ENCODE measurements at regions not wholly inside any gene's neighbourhood (a gene's known extent, or its start where the extent isn't known, plus 50 kb on each side); places are given as distances from the start of the nearest gene placed in this dataset.
"Not testable (repeated sequence)": the region's sequence is repeated elsewhere in the genome, so short reads cannot be mapped to it uniquely, and the experiment has no call there.

DNA sequence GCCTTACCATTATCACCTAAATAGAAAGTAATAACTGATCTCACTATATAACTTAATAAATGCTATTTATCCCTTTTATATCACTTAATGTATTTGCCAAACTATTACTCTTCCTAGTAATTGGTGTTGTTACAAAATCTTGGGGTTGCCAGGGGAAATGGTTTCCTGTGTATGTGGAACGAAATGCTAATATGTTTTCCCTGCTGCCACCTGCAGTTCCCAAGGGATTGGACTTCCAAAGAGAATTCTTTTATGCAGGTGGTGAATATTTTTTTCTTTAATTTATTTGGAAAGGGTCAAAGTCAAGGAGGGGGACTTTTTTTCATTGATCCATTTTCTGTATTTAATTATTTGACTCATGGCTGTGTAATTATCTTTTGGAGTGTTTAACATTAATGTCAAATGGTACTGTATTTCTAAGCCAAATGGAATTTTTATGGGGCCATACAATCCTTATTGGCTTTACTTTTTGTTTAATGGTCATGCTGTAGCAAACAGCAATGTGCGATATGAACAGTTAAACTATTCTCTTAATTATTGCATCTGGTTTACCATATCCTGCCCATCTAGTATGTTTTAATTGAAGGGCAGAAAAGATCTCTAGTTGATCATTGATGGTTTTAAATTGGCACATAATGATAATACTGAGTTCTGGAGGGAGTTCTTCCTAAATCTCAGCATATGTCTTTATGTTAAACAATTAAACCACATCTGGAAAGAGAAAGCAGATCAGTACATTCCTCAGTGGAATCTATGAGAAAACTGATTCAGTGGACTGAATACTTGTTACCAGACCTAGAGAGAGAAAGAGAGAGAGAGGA lies 486.3 kb downstream of the TTLL7 start:
- DNase-seq (ENCODE audit: low read depth in 2 of 2) = peak in 1 of 2 donors; percentile 11

DNA sequence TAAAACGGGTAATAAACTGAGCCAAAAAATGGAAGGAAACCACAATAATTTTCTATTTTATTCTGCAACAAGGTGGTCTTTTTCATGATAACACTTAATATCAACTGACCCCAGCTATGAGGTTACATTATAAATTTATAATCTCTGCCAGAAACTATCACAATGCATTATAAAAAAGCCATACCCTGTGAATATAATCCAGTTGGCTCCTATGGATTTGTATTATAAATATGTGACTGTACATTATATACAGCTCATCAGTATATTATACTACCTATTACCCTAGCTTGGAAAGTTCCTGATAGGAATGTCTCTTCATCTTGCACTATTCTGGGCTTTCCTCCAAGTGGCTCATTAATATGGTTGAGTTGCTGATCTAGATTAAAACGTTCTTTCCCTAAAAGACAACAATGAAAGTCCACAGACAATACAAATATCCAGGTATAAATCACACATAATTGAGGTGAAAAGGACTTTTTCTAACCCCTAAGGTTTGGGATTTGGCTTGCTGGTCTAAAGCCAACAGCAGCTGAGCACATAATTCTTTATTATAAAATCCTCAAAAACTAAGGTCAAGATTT lies 487.7 kb downstream of the TTLL7 start:
- no peak for DNase-seq (ENCODE audit: low read depth in 2 of 2)

DNA sequence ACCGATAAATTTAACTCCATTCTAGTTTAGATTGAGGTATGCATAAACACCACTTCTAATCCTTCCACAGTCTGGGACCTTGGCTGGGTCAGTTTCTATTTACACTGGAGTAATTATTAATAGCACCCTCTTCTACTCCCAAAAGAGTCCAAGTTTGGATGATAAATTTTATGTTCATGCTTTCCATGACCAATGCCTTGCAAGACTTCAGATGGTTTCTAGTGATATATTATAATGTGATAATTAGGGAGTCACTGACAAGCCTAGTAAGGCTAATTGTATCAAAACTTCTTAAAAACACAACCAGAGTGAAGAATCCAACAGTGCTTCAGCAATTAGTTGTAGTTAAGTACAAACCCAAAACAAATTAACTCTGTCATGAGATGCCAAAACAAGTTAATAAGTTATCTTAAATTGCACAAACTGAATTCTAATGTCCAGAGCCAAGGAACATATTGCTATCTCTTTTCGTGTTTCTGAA lies 489.6 kb downstream of the TTLL7 start:
- DNase-seq (ENCODE audit: low read depth in 2 of 2) = no peak

- no peak for DNase-seq (ENCODE audit: low read depth in 2 of 2)
Measured at GRCh38 chr1:83508485-83509151, 490.3 kb downstream of the TTLL7 start.

DNA sequence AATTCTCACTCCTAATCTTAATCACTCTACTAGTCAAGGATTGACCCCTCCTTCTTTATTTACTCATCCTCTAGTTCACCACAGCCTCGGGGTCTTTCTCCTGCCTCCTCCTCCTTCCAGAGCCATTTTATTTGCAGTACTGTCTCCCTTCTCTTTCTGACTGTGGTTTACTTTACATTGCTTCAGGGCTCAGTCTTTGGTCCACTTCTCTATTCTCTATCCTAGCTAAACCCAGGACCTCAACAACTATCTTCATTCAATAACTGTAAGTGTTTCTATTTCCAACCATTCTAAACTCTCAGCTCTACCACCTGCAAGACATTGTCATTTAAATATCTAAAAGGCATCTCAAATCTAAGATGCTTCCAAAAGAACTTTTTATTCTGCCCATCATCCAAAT lies 493.8 kb downstream of the TTLL7 start:
- no peak for DNase-seq (ENCODE audit: low read depth in 2 of 2)

DNA sequence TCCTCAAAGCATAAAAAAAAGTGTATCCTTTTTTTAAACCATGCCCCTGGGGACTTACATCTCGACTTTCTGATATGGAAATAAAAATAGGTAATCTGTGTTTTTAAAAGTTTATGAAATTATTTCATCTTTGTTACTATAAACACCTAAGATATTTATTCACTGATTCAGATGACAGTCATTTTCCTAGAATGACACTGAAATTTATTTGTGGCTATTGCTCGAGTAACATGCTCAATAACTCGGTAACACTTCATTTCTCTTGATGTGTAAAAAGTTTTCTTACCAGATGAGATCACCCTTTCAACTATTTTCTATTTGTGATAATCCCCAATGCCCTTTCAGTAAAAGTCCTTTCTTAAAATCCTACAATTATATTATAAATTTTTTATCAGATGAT lies 495.8 kb downstream of the TTLL7 start:
- DNase-seq (ENCODE audit: low read depth in 2 of 2) = no peak

- no peak for DNase-seq (ENCODE audit: low read depth in 2 of 2)
Measured at GRCh38 chr1:83500987-83501591, 497.8 kb downstream of the TTLL7 start.

DNA sequence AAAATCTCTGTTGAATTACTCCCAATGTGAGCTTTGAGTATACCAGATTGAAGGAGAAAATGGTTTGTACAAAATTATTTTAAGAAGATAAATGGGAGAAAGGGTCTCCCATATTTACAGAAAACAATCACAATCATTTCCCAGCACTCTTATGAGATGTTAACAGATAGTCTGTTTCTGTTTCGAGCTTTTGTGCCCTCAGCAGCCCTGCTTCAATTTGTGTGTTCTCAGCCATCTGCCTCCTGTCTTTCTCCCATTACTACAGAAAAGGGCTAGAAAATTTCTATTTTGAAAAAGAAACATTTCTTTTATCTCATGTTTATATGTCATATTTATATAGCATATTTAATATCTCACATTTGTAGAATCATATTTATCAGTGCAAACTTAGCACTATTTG lies 498.4 kb downstream of the TTLL7 start:
- no peak for DNase-seq (ENCODE audit: low read depth in 2 of 2)

GRCh38 chr1:83499998-83500397 lies 498.9 kb downstream of the TTLL7 start:
- no peak for DNase-seq (ENCODE audit: low read depth in 2 of 2)

- no peak for DNase-seq (ENCODE audit: low read depth in 2 of 2)
Measured at GRCh38 chr1:83497563-83497962, 501.4 kb downstream of the TTLL7 start.

GRCh38 chr1:83495560-83495959 lies 503.4 kb downstream of the TTLL7 start:
- DNase-seq (ENCODE audit: low read depth in 2 of 2) = no peak

- no peak for DNase-seq (ENCODE audit: low read depth in 2 of 2)
Measured at GRCh38 chr1:83493633-83494032, 505.3 kb downstream of the TTLL7 start.

DNA sequence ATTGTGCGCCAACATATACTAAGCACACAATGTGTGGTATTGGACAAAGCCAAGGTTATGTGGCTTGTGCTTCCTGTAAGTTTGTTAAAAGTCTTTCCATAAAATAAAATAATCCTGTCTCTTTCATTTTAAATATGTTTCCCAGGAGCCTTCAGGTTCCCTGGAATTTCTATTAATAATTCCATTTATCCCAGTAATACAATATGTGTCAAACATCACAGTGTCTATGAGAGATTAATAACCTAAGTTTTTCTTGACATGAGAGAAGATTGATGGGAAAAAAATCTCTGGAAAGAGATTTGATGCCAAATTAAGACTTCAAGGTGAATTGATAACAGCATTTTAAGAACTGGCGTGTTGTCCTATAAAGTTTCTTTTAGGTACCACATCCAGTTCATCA lies 507.0 kb downstream of the TTLL7 start:
- DNase-seq (ENCODE audit: low read depth in 2 of 2) = no peak

GRCh38 chr1:83490988-83491387 lies 507.9 kb downstream of the TTLL7 start:
- no peak for DNase-seq (ENCODE audit: low read depth in 2 of 2)

- DNase-seq (ENCODE audit: low read depth in 2 of 2) = not testable (repeated sequence)
Measured at GRCh38 chr1:83488105-83488504, 510.8 kb downstream of the TTLL7 start.

DNA sequence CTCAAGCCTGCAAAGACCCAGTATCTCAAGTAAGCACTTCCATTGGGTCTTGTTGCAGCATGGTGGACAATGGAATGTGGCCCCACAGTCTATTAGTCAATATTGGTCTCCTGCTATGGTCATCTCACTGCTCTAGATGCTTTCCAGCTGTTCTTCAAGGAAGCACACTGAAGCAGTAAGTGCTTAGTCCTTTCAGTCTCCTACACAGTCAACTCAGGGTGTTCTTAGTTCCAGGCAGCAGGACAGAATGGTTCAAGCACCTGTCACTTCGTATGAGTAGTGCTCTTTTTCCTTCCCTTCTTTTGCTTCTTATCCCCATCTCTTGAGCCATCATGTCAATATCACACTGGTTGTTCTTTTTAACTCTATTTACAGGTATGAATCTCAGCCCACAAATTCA lies 511.5 kb downstream of the TTLL7 start:
- not testable (repeated sequence) for DNase-seq (ENCODE audit: low read depth in 2 of 2)

GRCh38 chr1:83485314-83486019 lies 513.5 kb downstream of the TTLL7 start:
- not testable (repeated sequence) for DNase-seq (ENCODE audit: low read depth in 2 of 2)

- DNase-seq (ENCODE audit: low read depth in 2 of 2) = not testable (repeated sequence)
Measured at GRCh38 chr1:83481284-83481683, 517.6 kb downstream of the TTLL7 start.

- not testable (repeated sequence) for DNase-seq (ENCODE audit: low read depth in 2 of 2)
Measured at GRCh38 chr1:83479591-83480239, 519.2 kb downstream of the TTLL7 start.

DNA sequence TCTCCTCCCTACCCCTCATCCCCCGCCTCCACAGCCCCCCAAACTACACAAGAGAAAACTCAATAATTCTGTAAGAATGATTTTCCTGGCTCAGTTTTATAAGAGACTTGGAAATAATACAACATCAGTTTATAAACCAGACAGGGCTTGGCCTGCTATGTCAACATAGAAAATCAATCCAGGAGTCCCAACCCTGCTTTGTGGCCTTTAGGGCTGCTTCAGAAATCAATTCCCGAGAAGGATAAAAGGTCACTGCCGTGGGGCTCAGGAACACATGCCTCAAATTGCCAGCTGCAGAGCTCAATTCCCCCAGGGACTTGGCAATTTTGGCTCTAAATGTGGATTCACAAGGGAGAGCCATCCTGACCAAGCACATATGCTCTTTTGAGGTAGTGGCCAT lies 520.8 kb downstream of the TTLL7 start:
- DNase-seq (ENCODE audit: low read depth in 2 of 2) = not testable (repeated sequence)

DNA sequence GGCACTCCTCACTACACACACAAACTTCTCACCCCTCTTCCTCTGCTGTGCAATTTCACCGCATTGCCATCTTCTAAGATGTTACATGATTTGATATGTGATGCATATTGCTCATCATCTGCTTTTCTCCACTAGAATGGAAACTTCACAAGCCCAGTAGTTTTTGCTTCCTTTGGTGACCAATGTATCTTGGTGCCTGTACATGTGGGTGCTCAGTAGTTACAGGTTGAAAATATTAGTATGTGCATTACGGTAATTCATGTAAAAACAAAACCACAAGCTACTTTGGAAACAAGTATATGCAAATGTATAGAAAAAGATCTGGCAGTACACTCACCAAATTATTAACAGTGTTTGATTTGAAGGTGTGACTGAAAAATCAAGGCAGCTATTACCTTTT lies 522.4 kb downstream of the TTLL7 start:
- not testable (repeated sequence) for DNase-seq (ENCODE audit: low read depth in 2 of 2)

All from lung microvascular endothelial cell (primary cell).